Stomach (tissue), 8 donors: ENCODE measurements at regions not wholly inside any gene's neighbourhood (a gene's known extent, or its start where the extent isn't known, plus 50 kb on each side); places are given as distances from the start of the nearest gene placed in this dataset.

Source experiments
- DNase-seq, 2 donors: peaks; one replicate each; pipeline versions ENCODE4 v3.0.0 to v3.0.0-alpha.2; 2013 to 2019
- H3K27ac ChIP-seq, 5 donors: fragments of 200-600 bp in 4 of 5; sonication (generic) in 4 of 5; one replicate each; pipeline ENCODE4 v1.5.1; 2013 to 2019; ENCODE audit warnings: mild to moderate bottlenecking in 1 of 5, moderate library complexity in 1 of 5
- H3K27me3 ChIP-seq, 3 donors: fragments of 200-600 bp; sonication (generic); one replicate each; pipeline ENCODE4 v1.5.1; 2017 to 2019; ENCODE audit warnings: mixed run types in 1 of 3
- H3K36me3 ChIP-seq, 4 donors: fragments of 200-600 bp; sonication (generic); 1 replicate in 3 of 4; 2 replicates in 1 of 4; pipeline ENCODE4 v1.5.1; 2016 to 2019
- H3K4me1 ChIP-seq, 4 donors: fragments of 200-600 bp; sonication (generic); one replicate each; pipeline ENCODE4 v1.5.1; 2016 to 2019
- H3K4me3 ChIP-seq, 4 donors: fragments of 200-600 bp; sonication (generic) in 3 of 4; one replicate each; pipeline ENCODE4 v1.5.1; 2016 to 2019; ENCODE audit warnings: mild to moderate bottlenecking in 1 of 4
- H3K9me3 ChIP-seq, 4 donors: fragments of 200-600 bp; sonication (generic); one replicate each; pipeline ENCODE4 v1.5.1; 2016 to 2019
- EP300 ChIP-seq: sonication (generic); formaldehyde crosslinking; IDR thresholded peaks from one replicate; pipeline ENCODE4 v1.6.1; 2017; ENCODE audit warnings: antibody characterized with exemption
- POLR2A ChIP-seq, 4 donors: fragments of 450-650 bp; IDR thresholded peaks; one replicate each; pipeline ENCODE4 v1.6.1; 2016; ENCODE audit warnings: antibody characterized with exemption in 4 of 4, control low read depth in 2 of 4, mild to moderate bottlenecking in 1 of 4, moderate library complexity in 1 of 4
- POLR2AphosphoS5 ChIP-seq, 3 donors: sonication (generic); formaldehyde crosslinking; IDR thresholded peaks; one replicate each; pipeline ENCODE4 v1.6.1; 2016; ENCODE audit warnings: antibody characterized with exemption in 3 of 3
- WGBS, 5 donors: extraction: QIAGEN DNeasy Blood & Tissue Kit in 3 of 5; methylation state at CpG; one replicate each; pipeline versions ENCODE4 v1.1.5 to v1.1.7; 2013 to 2018; 5-methylcytosine and 5-hydroxymethylcytosine counted together
- intact Hi-C: fragments of 100-400 bp; cut with DNase I; formaldehyde crosslinking; loops from one replicate; pipeline ENCODE4 v1.15.1; 2023; ENCODE audit warnings: low total_unique reads
- TF ChIP-seq, protein P1 (sequence below), 7 experiments: fragments of 450-650 bp in 4 of 7; fragments of 200-600 bp in 3 of 7; sonication (generic) in 3 of 7; IDR thresholded peaks; one replicate each; pipeline ENCODE4 v1.5.1; 2016 to 2019; ENCODE audit warnings: antibody characterized with exemption in 7 of 7, control low read depth in 2 of 7, mild to moderate bottlenecking in 1 of 7
- donor health status: healthy with polysubstance abuse.
- donor health status: Bipolar disorder and iron deficiency.
- donor health status: healthy.

- H3K27me3 ChIP-seq: no peaks in the 10 kb centered on the region
- WGBS, 5 donors: 75 to 91% (median 84%) methylated on average over 3 of the region's 3 CpGs
- H3K36me3 ChIP-seq: no peaks in the 10 kb centered on the region
- DNase-seq: no peak
- H3K4me3 ChIP-seq: no peak overlapping the region
- peaks cover 0 to 12% (median 10%) of the 10 kb centered on the region in 4 donors for H3K4me1 ChIP-seq
- H3K27ac ChIP-seq: no peak overlapping the region
- H3K9me3 ChIP-seq: no peaks in the 10 kb centered on the region
- intact Hi-C loops: no loop called here
- TF ChIP-seq EP300: no peak
- TF ChIP-seq POLR2A (IDR thresholded peaks at IDR 0.05): no peak
- TF ChIP-seq, protein P1, sequence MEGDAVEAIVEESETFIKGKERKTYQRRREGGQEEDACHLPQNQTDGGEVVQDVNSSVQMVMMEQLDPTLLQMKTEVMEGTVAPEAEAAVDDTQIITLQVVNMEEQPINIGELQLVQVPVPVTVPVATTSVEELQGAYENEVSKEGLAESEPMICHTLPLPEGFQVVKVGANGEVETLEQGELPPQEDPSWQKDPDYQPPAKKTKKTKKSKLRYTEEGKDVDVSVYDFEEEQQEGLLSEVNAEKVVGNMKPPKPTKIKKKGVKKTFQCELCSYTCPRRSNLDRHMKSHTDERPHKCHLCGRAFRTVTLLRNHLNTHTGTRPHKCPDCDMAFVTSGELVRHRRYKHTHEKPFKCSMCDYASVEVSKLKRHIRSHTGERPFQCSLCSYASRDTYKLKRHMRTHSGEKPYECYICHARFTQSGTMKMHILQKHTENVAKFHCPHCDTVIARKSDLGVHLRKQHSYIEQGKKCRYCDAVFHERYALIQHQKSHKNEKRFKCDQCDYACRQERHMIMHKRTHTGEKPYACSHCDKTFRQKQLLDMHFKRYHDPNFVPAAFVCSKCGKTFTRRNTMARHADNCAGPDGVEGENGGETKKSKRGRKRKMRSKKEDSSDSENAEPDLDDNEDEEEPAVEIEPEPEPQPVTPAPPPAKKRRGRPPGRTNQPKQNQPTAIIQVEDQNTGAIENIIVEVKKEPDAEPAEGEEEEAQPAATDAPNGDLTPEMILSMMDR (IDR thresholded peaks at IDR 0.05): no peak
- TF ChIP-seq POLR2AphosphoS5 (IDR thresholded peaks at IDR 0.05): no peak
Measured at GRCh38 chr4:152091405-152091804, 330.6 kb upstream of the GATB start.

GRCh38 chr4:152090543-152090942, 329.7 kb upstream of the GATB start:
- no peaks in the 10 kb centered on the region for H3K27me3 ChIP-seq
- no peak overlapping the region for H3K4me3 ChIP-seq
- no peak for DNase-seq
- H3K4me1 ChIP-seq: peaks cover 0 to 12% (median 10%) of the 10 kb centered on the region in 4 donors
- H3K9me3 ChIP-seq: no peaks in the 10 kb centered on the region
- no peak overlapping the region for H3K27ac ChIP-seq
- no peaks in the 10 kb centered on the region for H3K36me3 ChIP-seq
- TF ChIP-seq POLR2AphosphoS5 (IDR thresholded peaks at IDR 0.05): no peak
- TF ChIP-seq, protein P1 (IDR thresholded peaks at IDR 0.05): no peak
- TF ChIP-seq EP300: no peak
- no peak for TF ChIP-seq POLR2A (IDR thresholded peaks at IDR 0.05)
- intact Hi-C loops: no loop called here
- WGBS, 5 donors: 79 to 91% (median 90%) methylated on average over 8 of the region's 8 CpGs

DNA sequence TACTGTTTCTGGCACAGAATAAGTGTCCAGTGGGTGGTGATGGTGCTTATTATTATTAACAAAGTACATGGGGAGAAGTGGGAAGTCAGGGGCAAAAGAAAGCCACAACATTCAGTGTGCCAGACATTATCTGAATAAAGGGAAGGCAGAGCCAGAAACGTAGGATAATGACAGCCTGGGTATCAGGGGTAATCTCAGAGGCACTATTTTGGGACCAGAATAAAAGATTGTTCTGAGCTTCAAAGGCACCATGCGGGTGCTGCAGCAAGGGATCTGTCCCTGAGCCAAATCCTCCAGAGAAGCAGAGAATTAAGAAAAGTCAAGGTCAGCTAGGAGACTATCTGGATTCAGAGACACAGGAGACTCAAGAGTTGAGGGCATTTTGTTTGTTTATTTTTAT, 328.8 kb upstream of the GATB start:
- no peak overlapping the region for H3K27ac ChIP-seq
- no peak for DNase-seq
- H3K4me1 ChIP-seq: peaks cover 0 to 2% (median 1%) of the 10 kb centered on the region in 4 donors
- no peaks in the 10 kb centered on the region for H3K36me3 ChIP-seq
- TF ChIP-seq, protein P1 (IDR thresholded peaks at IDR 0.05): no peak
- TF ChIP-seq EP300 (no peak), POLR2A (IDR thresholded peaks at IDR 0.05) (no peak), POLR2AphosphoS5 (IDR thresholded peaks at IDR 0.05) (no peak)
- no peaks in the 10 kb centered on the region for H3K27me3 ChIP-seq
- WGBS, 5 donors: 55 to 61% (median 60%) methylated on average over 2 of the region's 2 CpGs
- no peak overlapping the region for H3K4me3 ChIP-seq
- no peaks in the 10 kb centered on the region for H3K9me3 ChIP-seq
- intact Hi-C loops: no loop called here

DNA sequence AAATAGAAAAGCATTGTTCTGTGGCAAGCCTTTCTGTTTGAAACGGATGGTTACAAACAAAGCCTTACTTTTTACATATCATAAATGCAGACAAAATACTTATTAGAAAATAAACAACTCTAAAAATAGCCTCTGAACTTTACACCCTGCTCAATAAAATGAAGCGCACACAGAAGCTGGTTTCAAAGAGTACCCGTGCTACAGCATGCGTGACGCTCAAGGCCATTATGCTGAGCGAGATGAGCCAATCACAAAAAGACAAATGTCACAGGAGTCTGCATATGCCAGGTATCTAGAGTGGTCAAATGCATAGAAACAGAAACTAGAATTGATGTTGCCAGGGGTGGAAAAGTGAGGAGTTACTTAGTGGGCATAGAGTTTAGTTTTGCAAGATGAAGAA, 326.5 kb upstream of the GATB start:
- intact Hi-C loops: no loop called here
- Histone ChIP-seq H3K27me3 (no peaks in the 10 kb centered on the region), H3K9me3 (no peaks in the 10 kb centered on the region), H3K4me1 (no peaks in the 10 kb centered on the region), H3K4me3 (no peak overlapping the region), H3K36me3 (no peaks in the 10 kb centered on the region), H3K27ac (no peak overlapping the region)
- TF ChIP-seq EP300 (no peak), POLR2AphosphoS5 (IDR thresholded peaks at IDR 0.05) (no peak), POLR2A (IDR thresholded peaks at IDR 0.05) (no peak)
- TF ChIP-seq, protein P1 (IDR thresholded peaks at IDR 0.05): no peak
- WGBS, 5 donors: 73 to 85% (median 84%) methylated on average over 6 of the region's 6 CpGs
- DNase-seq: no peak
